CD4-positive, alpha-beta T cell treated with Interferon alpha-2 for 1 hour (primary cell): ENCODE measurements at regions not wholly inside any gene's neighbourhood (a gene's known extent, or its start where the extent isn't known, plus 50 kb on each side); places are given as distances from the start of the nearest gene placed in this dataset.

ENCODE experiments used
- DNase-seq, 2 donors: peaks; one replicate each; pipeline ENCODE4 v3.0.0-alpha.2; 2020 to 2022

DNA sequence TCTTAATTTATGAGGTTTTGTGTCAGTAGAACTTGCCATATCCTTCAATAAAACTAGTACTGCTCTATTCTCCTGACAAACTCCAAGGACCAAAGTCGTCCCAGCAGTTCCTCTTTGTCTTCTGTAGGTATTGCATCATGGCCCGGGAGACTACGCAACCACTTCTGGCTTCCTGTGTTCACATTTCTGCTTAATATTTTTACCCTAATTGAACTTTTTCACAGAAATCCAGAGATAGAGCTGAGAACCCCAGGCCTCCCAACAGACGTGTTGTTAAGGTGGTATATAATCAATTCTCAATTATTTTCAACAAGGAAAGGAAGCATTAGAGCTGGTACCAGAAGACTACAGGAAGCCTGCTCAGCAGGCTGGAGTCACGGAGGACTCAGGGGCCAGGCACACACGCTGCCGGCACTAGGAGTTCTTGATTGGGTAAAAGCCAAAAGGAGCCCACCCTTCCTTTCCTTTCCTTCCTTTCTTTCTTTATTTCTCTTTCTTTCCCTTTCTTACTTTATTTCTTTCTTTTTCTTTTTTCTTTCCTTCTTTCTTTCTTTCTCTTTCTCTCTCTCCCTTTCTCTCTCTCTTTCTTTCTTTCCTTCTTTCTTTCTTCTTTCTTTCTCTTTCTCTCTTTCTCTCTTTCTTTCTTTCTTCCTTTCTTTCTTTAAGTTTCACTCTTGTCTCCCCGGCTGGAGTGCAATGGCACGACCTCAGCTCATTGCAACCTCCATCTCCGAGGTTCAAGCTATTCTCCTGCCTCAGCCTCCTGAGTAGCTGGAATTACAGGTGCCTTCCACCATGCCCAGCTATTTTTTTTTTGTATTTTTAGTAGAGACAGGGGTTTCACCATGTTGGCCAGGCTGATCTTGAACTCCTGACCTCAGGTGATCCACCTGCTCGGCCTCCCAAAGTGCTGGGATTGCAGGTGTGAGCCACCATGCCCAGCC is 173.7 kb downstream of the ZBTB18 start:
- peak in 1 of 2 donors; percentile 54 for DNase-seq

DNA sequence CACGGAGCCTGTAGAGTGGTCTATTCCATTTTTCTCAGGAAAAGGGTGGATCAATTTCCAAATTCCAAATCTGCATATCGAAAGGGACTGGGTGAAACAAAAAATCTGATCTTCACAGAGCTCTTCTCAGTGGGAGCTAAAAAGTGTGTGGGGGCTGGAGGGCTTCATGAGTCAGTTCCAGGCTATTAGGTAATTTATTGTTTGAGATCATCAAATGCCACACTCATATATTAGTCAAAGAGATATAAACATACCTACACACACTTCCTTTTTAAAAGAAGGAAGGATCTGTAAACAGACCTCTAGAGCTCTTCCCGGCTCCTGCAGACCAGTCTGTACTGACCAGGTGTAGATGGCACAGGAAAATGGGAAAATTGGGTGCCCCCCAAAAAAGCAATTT is 175.4 kb downstream of the ZBTB18 start:
- no peak for DNase-seq

DNA sequence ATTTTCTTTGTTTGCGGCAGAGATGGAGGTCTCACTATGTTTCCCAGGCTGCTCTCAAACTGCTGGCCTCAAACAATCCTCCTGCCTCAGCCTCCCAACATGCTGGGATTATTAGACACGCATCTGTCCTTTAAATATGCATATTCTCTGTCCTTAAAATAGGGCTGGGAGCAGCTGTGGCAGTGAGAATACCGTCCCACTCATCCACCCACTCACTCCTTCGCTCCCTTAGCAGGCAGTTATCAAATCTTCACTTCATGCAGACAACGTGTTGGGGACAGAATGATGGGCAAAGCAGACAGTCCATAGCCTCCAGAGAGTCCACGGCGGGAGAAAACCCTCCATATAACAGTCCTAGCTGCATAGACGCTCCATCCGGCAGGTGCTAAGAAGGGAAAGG is 179.4 kb downstream of the ZBTB18 start:
- DNase-seq: no peak

DNA sequence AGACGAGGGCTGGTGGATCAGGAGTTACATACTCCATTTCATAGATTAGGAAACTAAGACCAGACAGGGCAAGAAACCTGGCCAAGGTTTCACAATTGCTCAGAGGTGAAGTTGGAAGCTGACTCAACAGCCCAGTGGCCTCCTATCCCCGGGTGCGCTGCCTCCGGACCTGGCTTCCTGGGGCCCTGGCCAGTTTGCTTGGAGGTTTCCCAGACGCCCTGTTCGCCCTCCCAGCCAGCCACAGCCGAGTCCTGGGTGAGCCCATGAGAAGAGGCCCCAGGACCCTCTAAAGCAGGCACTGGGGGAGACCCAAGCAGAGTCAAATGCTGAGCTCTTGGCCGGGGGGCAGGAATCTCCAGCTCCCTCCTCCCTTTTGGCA is 180.1 kb downstream of the ZBTB18 start:
- no peak for DNase-seq

DNA sequence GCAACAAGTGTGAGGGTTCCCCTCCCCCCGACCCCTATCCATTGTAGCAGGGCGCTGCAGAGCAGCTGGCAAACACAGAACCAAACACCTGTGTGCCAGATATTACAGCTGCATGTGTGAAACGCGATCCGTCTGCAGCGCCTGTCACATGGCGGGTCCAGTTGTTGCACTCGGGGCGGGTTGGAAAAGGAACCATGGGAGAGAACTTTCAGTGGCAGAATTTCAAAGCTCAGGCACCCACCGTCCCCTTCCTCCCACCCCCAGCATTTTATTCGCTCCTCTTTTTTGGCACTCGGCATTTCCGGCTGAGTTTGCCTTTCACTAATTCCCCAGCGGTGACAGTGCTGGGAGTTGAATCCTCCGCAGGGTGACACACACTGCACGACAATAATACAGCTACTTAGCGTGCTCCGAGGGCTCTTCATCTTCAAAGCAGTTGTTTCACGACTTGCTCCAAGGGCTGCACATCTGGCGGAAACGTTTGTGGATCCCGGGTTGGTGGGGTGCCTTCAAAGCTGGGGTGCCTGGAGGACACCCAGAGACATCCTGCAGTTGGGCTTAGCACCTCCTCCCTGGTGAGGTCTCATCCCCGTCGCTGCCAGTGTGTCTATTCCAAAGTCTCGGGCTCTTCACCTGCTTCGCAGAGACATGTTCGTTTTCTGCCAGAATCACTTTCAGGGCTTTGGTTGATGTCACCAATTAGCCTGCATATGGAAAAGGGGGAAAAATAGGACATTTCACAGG is 180.7 kb downstream of the ZBTB18 start:
- no peak for DNase-seq

DNA sequence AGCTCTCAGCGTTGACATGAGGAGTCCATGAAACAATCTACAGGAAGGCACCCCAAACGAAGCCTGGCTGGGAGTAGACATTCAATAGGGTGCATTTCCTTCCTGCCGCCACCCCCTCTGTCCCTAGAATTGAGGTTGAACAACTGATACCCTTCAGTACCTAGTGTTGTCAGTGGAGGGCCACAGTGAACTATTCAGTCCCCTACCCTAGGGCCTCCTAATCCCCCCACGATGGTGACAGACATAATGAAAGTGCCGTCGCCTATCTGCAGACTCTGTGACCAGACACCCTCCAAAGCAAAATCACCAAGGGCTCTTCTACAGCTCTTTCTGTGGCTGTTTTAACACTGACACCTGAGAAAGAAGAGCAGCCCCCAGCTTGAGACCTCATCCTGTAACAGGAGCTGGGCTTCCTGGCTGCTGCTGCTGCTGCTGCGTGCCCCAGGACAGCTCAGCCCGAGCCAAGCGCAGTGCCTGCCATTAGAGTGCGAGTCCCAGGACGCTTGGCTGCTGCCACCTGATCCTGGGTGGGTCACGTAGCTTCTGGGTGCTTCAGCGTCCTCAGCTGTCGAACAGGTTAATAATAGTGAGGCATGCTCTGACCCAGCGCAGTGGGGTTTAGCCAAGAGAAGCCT is 183.0 kb downstream of the ZBTB18 start:
- DNase-seq: no peak

DNA sequence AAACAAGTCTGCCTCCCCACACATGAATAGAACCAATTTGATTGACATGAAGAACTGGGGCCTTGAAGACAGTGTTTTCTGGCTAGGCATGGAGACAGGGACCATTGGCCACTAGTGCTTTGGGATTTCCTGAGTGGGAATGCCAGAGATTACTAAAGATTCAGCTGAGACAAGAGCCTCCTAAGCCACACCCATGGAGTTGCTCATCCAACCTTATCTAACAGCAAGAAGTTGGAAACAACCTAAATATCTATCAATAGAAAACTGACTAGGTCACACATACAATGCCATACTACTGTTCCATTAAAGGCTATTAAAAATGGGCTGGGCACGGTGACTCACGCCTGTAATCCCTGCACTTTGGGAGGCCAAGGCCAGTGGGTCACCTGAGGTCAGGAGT is 184.1 kb downstream of the ZBTB18 start:
- no peak for DNase-seq

DNA sequence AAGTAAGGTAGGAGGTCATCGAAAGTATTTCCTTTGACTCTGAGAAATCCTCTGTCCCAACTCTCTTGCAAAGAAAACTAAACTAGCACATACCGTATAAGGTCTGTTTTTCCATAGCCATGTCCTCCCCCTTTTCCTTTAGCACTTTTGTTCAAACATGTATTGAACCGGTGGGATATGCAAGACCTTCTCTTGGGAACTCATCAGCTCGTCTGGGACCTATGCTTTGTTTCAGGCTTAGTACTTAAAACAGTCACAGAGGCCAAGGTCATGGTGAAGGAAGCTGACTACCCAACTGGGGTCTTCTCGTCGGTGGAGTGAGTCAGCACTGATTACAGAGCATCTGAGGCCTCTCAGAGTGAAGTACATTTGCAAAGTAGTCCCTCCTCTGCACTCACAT is 185.0 kb downstream of the ZBTB18 start:
- no peak for DNase-seq

DNA sequence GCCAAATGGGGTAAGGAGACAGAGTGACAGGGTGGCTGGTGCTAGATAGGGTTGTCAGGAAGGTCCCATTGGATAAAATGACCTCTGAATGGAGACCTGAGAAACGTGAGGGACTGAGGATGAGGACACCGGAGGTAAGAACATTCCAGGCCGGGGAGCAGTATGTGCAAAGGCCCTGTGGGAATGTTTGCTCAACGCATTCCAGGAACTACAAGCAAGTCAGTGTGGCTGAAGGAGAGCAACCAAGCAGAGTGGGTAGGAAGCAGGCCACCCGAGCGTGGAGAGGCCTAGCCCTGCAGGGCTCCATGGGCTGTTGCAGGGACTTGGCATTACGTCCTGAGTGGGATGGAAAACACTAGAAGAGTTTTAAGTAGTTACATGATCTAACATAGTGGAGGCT is 185.6 kb downstream of the ZBTB18 start:
- DNase-seq: no peak

DNA sequence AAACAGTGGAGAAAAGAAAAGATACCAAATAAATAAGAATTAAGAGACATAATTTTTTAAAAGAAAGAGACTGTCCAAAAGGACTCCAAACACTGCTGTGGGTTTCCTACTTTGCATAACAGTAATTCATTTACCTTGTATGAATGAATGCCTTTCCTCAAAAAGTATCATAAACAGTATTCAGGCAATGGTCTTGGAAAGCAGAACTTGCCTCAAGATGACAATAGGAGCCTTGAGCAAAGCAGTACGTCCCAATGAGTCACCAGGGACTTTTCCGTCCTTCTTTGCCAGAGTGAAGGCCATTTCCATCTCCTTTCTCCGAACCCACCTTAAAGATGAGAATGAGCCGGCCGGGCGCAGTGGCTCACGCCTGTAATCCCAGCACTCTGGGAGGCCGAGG is 186.4 kb downstream of the ZBTB18 start:
- DNase-seq: peak in 1 of 2 donors; percentile 11

DNA sequence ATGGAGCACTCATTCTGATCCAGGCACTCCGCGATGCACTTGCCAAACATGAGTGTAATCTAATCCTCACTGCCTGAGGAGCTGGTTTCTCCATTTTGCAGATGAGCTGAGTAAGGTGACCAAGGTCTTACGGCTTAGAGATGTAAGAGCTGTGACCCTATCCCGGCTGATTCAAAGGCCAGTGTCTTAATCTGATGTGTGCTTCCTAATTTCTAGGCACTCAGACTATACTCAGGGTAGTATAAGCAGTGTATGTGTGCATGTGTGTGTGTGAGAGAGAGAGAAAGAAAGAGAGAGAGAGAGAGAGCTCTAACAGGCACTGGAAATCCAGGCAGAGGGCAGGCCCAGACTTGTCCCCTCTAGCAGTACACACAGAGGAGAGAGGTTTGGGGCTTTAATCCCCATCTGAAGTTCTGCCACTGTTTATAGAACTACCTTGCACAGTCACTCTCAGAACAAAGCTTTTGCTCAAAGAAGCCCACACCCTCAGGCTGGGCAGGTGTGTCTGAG is 188.2 kb downstream of the ZBTB18 start:
- no peak for DNase-seq

DNA sequence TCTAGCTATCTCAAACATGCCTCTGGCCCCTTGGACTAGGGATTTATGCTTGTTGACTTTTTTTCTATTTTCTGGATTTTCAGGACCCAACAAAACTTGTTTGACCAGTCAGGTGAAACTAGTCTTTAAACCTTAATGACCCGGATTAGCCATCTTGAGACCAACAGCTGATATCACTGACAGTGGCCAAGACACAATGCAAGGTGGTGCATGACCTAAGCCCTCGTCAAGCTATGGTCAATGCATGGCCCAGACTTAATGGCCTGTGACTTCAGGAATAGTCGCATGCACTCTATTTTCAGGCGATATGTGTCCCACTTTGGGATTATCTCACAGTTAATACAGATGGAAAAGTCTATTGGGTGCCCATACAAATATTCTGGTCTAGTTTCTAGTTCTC is 190.4 kb downstream of the ZBTB18 start:
- no peak for DNase-seq

DNA sequence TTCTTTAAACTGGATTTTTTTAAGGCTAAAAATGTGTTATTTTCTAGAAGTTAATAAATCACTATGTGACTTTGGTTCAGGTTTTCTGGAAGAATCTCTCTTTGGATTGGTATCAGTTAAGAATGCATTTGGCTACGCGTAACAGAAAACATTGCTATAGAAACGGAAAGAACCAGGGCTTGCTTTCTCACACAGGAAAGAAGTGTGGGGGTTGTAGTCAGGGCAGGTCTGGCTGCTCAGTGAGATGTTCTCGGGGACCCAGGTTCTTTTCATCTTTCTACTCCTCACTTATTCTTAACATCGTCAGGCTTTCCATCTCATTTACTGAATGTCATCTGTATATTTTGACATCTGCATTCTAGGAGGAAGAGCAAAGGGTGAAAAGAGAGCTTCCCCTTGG is 191.4 kb downstream of the ZBTB18 start:
- DNase-seq: no peak

DNA sequence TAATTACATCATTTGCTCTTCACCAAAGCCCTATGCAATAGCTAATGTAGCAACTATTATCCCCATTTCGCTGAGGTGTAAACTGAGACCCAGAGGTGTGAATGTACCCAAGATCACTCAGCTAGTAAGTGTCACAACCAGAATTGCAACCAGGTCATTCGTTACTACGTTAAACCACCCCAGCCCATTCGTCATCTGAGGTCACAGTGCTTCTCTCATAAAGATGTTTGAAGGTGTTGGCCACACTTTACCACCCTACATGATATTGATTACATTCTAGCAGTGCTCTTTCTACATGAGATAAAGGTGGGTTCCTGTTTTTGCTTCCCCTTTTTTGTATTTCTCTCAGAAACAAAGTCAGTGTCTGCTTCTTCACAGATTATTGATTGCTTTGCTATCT is 195.3 kb downstream of the ZBTB18 start:
- DNase-seq: no peak

DNA sequence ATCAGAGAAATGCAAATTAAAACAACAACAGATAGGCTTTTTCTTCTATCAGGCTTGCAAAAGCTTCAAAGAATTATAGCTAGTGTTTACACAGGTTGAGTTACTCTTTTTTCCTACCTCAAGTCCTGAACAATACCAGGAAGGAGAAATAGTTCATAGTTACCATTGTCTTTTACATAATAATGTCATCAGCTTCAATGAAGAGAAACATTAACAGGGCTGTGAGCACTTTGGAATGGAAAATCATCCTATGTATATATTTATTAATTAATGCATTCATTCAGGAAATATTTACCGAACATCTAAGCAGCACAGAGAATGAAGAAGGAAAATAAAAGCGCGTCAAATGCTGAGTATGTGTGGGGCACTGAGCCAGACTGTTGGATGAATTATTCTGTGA is 197.3 kb downstream of the ZBTB18 start:
- no peak for DNase-seq

DNA sequence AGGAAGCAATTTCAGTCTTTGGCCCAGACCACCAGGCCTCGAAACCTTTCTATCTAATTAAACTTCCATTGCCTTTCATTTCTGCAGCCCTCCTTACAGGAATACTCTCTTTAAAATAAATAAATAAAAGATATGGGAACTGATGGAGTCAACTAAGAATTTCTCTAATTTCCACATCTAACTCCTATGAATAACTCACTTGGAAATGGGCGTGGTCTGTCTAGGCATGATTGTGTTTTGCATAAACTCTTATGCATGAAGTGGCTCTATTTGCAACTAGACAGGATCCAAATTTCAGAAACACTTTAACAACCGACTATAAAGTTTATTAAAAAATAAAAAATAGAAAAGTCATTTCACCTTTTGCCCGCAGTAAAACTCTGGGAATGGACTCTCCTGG is 199.5 kb downstream of the ADSS2 start:
- no peak for DNase-seq

DNA sequence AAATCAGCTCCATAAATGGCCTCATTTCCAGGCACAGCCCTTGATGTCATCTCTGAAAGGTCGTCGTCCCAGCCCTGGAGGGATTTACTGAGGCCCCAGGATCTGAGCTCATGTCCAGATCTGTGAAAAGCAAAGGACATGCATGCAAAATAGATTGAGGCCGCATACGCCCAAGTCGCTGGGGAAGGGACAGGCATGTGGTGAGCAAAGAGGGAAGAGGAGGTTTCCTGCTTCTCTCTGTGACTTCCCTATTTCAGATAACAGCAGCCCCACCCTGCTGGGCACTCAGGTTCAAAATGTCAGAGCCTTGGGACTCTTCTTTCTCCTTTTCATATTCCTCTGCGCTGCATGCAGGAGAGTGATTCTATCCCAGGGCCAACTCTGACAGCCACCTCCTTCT is 197.2 kb downstream of the ADSS2 start:
- DNase-seq: peak; percentile 15 to 53

DNA sequence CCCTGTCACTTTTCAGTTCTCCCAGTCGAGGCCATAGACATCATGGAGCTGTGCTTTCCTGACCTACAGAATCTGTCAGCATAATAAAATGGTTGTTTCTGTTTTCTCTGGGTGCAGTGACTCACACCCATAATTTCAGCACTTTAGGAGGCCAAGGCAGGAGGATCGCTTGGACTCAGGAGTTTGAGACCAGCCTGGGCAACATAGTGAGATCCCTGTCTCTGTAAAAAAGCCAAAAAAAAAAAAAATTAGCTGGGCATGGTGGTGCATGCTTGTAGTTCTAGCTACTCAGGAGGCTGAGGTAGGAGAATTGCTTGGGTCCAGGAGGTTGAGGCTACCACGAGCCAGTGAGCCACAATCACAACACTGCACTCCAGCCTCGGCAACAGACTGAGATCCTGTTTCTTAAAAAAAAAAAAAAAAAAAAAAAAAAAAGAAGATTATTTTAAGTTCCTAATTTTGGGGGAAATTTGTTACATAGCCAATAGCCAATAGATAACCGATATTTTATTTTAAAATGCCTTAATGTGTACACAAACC is 196.2 kb downstream of the ADSS2 start:
- DNase-seq: no peak

DNA sequence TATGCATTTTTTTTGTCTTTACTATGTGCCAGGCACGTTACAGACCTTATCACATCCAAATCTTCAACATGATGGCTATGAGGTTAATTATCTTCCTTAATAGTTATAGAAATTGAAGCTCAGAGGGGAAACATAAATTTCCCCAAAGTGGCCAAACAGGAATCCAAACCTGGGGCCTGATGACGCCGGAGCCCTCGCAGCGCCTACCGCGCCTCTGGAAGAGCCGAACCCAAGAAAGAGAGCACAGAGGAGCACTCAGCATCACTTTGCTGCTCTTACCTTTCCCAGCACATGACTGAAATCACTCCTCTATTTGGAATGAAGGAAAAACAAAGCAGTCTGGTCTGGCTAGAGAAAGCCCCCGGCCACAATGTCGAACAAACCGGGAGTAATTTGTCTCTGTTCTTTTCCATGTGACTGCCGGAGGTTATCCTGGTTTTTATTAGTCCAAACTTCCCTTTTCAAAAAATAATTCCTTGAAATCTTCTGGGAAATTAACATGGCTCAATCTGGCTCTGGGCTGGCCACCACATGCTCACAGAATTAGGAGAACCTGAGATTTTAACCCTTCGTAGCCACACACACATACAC is 195.5 kb downstream of the ADSS2 start:
- no peak for DNase-seq

DNA sequence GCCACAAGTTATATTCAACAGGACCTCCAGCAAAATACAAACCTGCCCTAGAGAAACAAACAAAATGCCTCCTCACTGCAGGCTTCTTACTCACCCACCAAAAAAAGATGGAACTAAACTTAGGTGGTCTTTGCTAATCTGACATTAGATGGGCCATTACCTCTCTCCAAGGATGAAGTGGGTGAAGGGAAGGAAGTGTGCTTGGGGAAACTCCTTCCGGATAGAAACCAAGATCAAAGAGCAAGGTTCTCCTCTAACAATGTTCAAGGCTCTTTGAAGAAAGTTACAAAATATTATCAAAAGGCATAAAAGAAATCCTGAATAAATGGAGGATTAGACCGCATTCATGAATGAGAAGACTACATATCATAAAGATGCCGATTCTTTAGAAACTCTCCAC is 187.5 kb downstream of the ADSS2 start:
- no peak for DNase-seq

DNA sequence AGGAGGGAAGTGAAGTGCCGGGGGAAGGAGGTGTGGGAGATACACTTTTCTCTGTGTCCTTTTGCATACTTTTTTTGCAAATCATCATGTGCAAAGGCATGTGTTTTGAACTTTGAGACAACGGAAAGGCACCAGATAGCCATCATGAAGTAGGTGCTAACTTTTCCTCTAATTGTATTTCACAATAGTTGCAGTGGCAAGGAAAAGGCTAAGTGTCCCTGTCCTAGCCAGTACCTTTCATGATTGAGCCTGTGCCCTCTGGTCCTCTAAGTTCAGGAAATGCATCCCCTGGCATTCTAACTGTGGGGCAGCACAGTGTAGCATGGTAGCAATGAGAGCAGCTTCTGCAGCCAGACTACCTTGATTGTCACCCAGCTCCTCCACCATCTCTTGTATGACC is 186.2 kb downstream of the ADSS2 start:
- DNase-seq: no peak

DNA sequence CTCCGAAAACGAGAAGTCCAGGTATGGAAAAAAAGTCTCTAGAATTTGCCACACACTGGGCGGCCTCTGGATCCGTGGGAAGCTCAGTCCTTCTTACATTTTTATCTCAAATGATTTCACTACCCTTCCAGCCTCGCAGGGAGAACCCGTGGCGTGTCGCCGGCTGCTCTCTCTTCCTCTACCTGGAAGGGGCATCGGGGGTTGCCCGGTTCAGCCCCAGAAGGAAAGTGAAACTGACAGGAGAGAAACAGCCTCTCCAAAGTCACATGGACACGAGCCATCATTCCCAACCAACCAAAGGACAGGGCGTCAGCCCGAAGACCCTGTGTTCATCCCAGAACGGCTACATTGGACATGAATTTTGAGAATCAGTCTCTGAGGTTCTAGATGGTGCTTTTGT is 182.5 kb downstream of the ADSS2 start:
- DNase-seq: no peak

DNA sequence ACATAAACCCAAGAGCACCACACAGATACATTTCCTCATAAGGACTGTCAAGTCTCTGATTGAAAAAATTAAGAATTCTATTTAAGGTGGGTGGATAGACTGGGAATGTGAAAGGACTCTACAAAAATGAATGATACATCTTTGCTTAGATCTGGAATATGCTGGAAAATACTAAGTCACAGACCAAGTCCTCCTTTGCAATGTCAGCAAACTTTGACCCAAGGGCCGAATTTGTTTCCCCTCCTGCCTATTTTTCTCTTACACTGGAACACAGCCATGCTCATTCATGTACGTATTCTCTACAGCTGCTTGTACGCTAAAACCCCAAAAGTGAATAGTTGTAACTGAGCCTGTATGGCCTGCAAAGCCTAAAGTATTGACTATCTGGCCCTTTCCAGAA is 180.7 kb downstream of the ADSS2 start:
- no peak for DNase-seq
